H9 (cell line): ENCODE measurements at regions not wholly inside any gene's neighbourhood (a gene's known extent, or its start where the extent isn't known, plus 50 kb on each side); places are given as distances from the start of the nearest gene placed in this dataset.

ENCODE experiments used
- DNase-seq: peaks from one replicate; pipeline ENCODE4 v3.0.0-alpha.2; 2017
- H2AFZ ChIP-seq: one replicate; pipeline ENCODE4 v1.6.1; 2013; ENCODE audit warnings: mild to moderate bottlenecking, low read length, control low read depth, moderate library complexity
- H2AK5ac ChIP-seq: 2 replicates; pipeline ENCODE4 v1.6.1; 2013; ENCODE audit warnings: low read length, control low read depth, mixed read lengths; ENCODE audit not compliant: insufficient read length
- H2BK120ac ChIP-seq: one replicate; pipeline ENCODE4 v1.6.1; 2013; ENCODE audit warnings: low read depth, mild to moderate bottlenecking, low read length, control low read depth, inconsistent platforms; ENCODE audit not compliant: poor library complexity, severe bottlenecking
- H2BK12ac ChIP-seq: 2 replicates; pipeline ENCODE4 v1.6.1; 2013; ENCODE audit warnings: low read length, control low read depth, mixed read lengths, low read depth; ENCODE audit not compliant: insufficient read length
- H2BK15ac ChIP-seq: 2 replicates; pipeline ENCODE4 v1.6.1; 2013; ENCODE audit warnings: low read depth, low read length, control low read depth
- H2BK20ac ChIP-seq: one replicate; pipeline ENCODE4 v1.6.1; 2013; ENCODE audit warnings: low read depth, mild to moderate bottlenecking, low read length, control low read depth, inconsistent platforms; ENCODE audit not compliant: poor library complexity, severe bottlenecking
- H2BK5ac ChIP-seq: 2 replicates; pipeline ENCODE4 v1.6.1; 2013; ENCODE audit warnings: low read length, control low read depth, mixed read lengths; ENCODE audit not compliant: insufficient read length
- H3K14ac ChIP-seq: 2 replicates; pipeline ENCODE4 v1.6.1; 2013; ENCODE audit warnings: low read length, control low read depth; ENCODE audit not compliant: insufficient read depth
- H3K18ac ChIP-seq: 2 replicates; pipeline ENCODE4 v1.6.1; 2013; ENCODE audit warnings: low read depth, mild to moderate bottlenecking, mixed read lengths, low read length, control low read depth; ENCODE audit not compliant: insufficient read length
- H3K23ac ChIP-seq: 2 replicates; pipeline ENCODE4 v1.6.1; 2013; ENCODE audit warnings: low read length, control low read depth, mixed read lengths, low read depth; ENCODE audit not compliant: insufficient read length
- H3K23me2 ChIP-seq: 2 replicates; pipeline ENCODE4 v1.6.1; 2013; ENCODE audit warnings: low read depth, mild to moderate bottlenecking, mixed read lengths, low read length, control low read depth; ENCODE audit not compliant: insufficient read length, poor library complexity, severe bottlenecking
- H3K27ac ChIP-seq: 2 replicates; pipeline ENCODE4 v1.5.1; 2013; ENCODE audit warnings: low read length, control low read depth, mixed read lengths, low read depth; ENCODE audit not compliant: insufficient read length
- H3K27me3 ChIP-seq: 2 replicates; pipeline ENCODE4 v1.6.1; 2013; ENCODE audit warnings: low read length, control low read depth, inconsistent platforms; ENCODE audit not compliant: insufficient read depth
- H3K4ac ChIP-seq: 2 replicates; pipeline ENCODE4 v1.6.1; 2013; ENCODE audit warnings: low read depth, mild to moderate bottlenecking, control low read depth, inconsistent platforms, low read length, moderate library complexity
- H3K4me1 ChIP-seq: 2 replicates; pipeline ENCODE4 v1.6.1; 2013; ENCODE audit warnings: low read length, control low read depth, inconsistent platforms; ENCODE audit not compliant: insufficient read depth
- H3K4me2 ChIP-seq: 2 replicates; pipeline ENCODE4 v1.6.1; 2013; ENCODE audit warnings: low read length, control low read depth, mixed read lengths; ENCODE audit not compliant: insufficient read length, insufficient read depth
- H3K56ac ChIP-seq: 2 replicates; pipeline ENCODE4 v1.6.1; 2013; ENCODE audit warnings: low read depth, mild to moderate bottlenecking, mixed read lengths, low read length, control low read depth; ENCODE audit not compliant: insufficient read length
- H3K79me1 ChIP-seq: 2 replicates; pipeline ENCODE4 v1.6.1; 2013; ENCODE audit warnings: low read depth, mild to moderate bottlenecking, moderate library complexity, low read length, control low read depth, inconsistent platforms; ENCODE audit not compliant: insufficient read depth, poor library complexity, severe bottlenecking
- H3K79me2 ChIP-seq: 2 replicates; pipeline ENCODE4 v1.6.1; 2013; ENCODE audit warnings: low read length, control low read depth, inconsistent platforms; ENCODE audit not compliant: insufficient read depth
- H3K9ac ChIP-seq: 2 replicates; pipeline ENCODE4 v1.6.1; 2013; ENCODE audit warnings: low read length, control low read depth, mixed read lengths; ENCODE audit not compliant: insufficient read length; ENCODE audit errors: extremely low read depth
- H3K9me3 ChIP-seq: one replicate; pipeline ENCODE4 v1.6.1; 2013; ENCODE audit warnings: low read depth, low read length, inconsistent platforms; ENCODE audit not compliant: control insufficient read depth
- H3T11ph ChIP-seq: one replicate; pipeline ENCODE4 v1.6.1; 2013; ENCODE audit warnings: mild to moderate bottlenecking, low read length, control low read depth, inconsistent platforms
- H4K20me1 ChIP-seq: one replicate; pipeline ENCODE4 v1.6.1; 2013; ENCODE audit not compliant: control insufficient read depth, insufficient read length, insufficient read depth
- H4K5ac ChIP-seq: 2 replicates; pipeline ENCODE4 v1.6.1; 2013; ENCODE audit warnings: low read depth, mild to moderate bottlenecking, mixed read lengths, low read length, control low read depth; ENCODE audit not compliant: insufficient read length
- H4K8ac ChIP-seq: replicated peaks from 2 replicates; pipeline ENCODE4 v1.6.1; 2013; ENCODE audit warnings: low read length, control low read depth, mixed read lengths, low read depth; ENCODE audit not compliant: insufficient read length
- H4K91ac ChIP-seq: 2 replicates; pipeline ENCODE4 v1.6.1; 2013; ENCODE audit warnings: low read depth, mild to moderate bottlenecking, moderate library complexity, mixed read lengths, low read length, control low read depth; ENCODE audit not compliant: insufficient read length
- H3K27ac Mint-ChIP-seq, 3 experiments: 2 replicates in 2 of 3; 3 replicates in 1 of 3; pipeline ENCODE4 v1.8.0; 2020 to 2021; ENCODE audit warnings: mixed read lengths in 3 of 3, mild to moderate bottlenecking in 1 of 3, moderate library complexity in 1 of 3
- H3K27me3 Mint-ChIP-seq: 2 replicates; pipeline ENCODE4 v1.8.0; 2021; ENCODE audit warnings: low read depth, mild to moderate bottlenecking, moderate library complexity, mixed read lengths
- H3K36me3 Mint-ChIP-seq, 3 experiments: 2 replicates in 2 of 3; 3 replicates in 1 of 3; pipeline ENCODE4 v1.8.0; 2020 to 2021; ENCODE audit warnings: low read depth in 3 of 3, mixed read lengths in 3 of 3; ENCODE audit not compliant: insufficient read depth in 1 of 3
- H3K4me1 Mint-ChIP-seq, 2 experiments: 2 replicates each; pipeline ENCODE4 v1.8.0; 2020; ENCODE audit warnings: mixed read lengths in 2 of 2
- H3K4me3 Mint-ChIP-seq, 2 experiments: 2 replicates in 1 of 2; 3 replicates in 1 of 2; pipeline ENCODE4 v1.8.0; 2020 to 2021; ENCODE audit warnings: mild to moderate bottlenecking in 2 of 2, mixed read lengths in 2 of 2, moderate library complexity in 1 of 2
- H3K9me3 Mint-ChIP-seq, 2 experiments: 2 replicates in 1 of 2; 3 replicates in 1 of 2; pipeline ENCODE4 v1.8.0; 2020; ENCODE audit warnings: mild to moderate bottlenecking in 2 of 2, mixed read lengths in 2 of 2, moderate library complexity in 1 of 2
- WGBS: extraction: QIAGEN DNeasy Blood & Tissue Kit; methylation state at CpG from one replicate; pipeline ENCODE4 v1.1.7; 2013; ENCODE audit warnings: missing lambda C conversion rate, low lambda C conversion rate, mixed read lengths; ENCODE audit not compliant: insufficient read length; ENCODE audit errors: extremely low coverage; 5-methylcytosine and 5-hydroxymethylcytosine counted together
- TF ChIP-seq, protein P1 (sequence below): fragments of 200-600 bp; sonication (generic); conservative IDR thresholded peaks from 3 replicates; pipeline ENCODE4 v1.8.0; 2021; ENCODE audit warnings: antibody characterized with exemption, mild to moderate bottlenecking

DNA sequence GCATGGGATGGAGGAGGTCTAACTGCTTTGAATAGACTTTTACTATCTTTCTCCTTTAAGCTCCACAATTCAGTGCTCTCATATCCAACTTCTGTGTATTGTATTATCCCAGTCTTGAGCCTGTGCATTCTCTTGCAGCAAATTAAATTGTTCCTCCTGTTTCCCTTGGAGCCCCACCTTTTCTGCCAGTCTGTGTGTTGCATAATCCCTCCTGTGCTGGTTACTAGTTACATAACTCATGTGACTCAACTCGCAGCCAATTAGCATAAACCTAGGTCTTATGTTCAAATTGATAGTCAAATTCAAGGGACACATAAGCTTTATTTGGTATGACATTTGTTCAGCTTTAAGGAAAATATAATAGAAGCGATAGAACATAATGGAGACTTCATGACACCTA lies 1863.5 kb downstream of the MRPL39 start:
- Mint-ChIP-seq H3K9me3 (peaks cover 57 to 73% of the 10 kb centered on the region in 2 experiments), H3K36me3 (peaks cover 6 to 13% (median 12%) of the 10 kb centered on the region in 3 experiments; a peak in 6 of 7 replicates), H3K27ac (no peak overlapping the region), H3K27me3 (no peaks in the 10 kb centered on the region), H3K4me3 (no peak overlapping the region), H3K4me1 (no peaks in the 10 kb centered on the region)
- Histone ChIP-seq H3K23me2 (peaks cover 2% of the 10 kb centered on the region), H3K14ac (no peak overlapping the region), H2BK5ac (no peak overlapping the region), H4K5ac (no peak overlapping the region), H3K79me2 (no peaks in the 10 kb centered on the region), H3K18ac (no peak overlapping the region), H2BK15ac (no peak overlapping the region), H3K9ac (no peak overlapping the region), H3K9me3 (peaks cover 7% of the 10 kb centered on the region), H4K8ac (no peak overlapping the region), H3K4me2 (no peak overlapping the region), H3K56ac (no peak overlapping the region), H3K27me3 (no peaks in the 10 kb centered on the region), H4K91ac (no peak overlapping the region), H3K23ac (no peak overlapping the region), H2BK20ac (no peak overlapping the region), H4K20me1 (no peaks in the 10 kb centered on the region), H2BK12ac (no peak overlapping the region), H2AK5ac (no peak overlapping the region), H2BK120ac (no peak overlapping the region), H3K27ac (no peak overlapping the region), H3K4me1 (no peaks in the 10 kb centered on the region), H3T11ph (no peak overlapping the region), H2AFZ (no peak overlapping the region), H3K4ac (no peak overlapping the region), H3K79me1 (no peaks in the 10 kb centered on the region)
- no CpG with 5 or more reads among the region's 2 CpGs for WGBS
- no peak for DNase-seq
- TF ChIP-seq, protein P1, sequence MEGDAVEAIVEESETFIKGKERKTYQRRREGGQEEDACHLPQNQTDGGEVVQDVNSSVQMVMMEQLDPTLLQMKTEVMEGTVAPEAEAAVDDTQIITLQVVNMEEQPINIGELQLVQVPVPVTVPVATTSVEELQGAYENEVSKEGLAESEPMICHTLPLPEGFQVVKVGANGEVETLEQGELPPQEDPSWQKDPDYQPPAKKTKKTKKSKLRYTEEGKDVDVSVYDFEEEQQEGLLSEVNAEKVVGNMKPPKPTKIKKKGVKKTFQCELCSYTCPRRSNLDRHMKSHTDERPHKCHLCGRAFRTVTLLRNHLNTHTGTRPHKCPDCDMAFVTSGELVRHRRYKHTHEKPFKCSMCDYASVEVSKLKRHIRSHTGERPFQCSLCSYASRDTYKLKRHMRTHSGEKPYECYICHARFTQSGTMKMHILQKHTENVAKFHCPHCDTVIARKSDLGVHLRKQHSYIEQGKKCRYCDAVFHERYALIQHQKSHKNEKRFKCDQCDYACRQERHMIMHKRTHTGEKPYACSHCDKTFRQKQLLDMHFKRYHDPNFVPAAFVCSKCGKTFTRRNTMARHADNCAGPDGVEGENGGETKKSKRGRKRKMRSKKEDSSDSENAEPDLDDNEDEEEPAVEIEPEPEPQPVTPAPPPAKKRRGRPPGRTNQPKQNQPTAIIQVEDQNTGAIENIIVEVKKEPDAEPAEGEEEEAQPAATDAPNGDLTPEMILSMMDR: no peak
